OCI-LY3 (cell line): ENCODE measurements at regions not wholly inside any gene's neighbourhood (a gene's known extent, or its start where the extent isn't known, plus 50 kb on each side); places are given as distances from the start of the nearest gene placed in this dataset.

Experiments used
- EZH2phosphoT487 ChIP-seq: fragments of 200-600 bp; shearing (Covaris generic); IDR thresholded peaks from 2 replicates; pipeline ENCODE4 v1.6.1; 2018; ENCODE audit warnings: antibody characterized with exemption, mixed run types, low read depth
- TF ChIP-seq, protein P1 (sequence below): fragments of 200-600, 300-600 bp; sonication (generic); IDR thresholded peaks from 2 replicates; pipeline ENCODE4 v1.5.1; 2014; ENCODE audit warnings: antibody characterized with exemption, low read length, low read depth

DNA sequence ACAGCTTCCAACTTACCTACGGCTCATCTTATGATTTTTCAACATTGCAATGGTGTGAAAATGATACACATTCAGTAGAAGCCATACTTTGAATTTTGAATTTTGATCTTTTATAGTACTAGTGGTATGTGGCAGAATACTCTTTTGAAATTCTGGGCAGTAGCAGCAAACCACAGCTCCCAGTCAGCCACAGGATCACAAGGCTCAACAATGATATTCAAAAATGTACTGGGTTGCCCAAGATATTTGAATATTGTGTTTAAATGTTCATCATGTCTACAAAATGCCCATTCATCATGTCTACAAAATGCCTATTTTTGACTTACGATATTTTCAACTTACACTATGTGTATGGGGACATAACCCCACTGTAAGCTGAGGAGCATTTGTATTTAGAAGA lies 81.3 kb upstream of the PRR16 start:
- TF ChIP-seq EZH2phosphoT487 = no peak
- TF ChIP-seq, protein P1, sequence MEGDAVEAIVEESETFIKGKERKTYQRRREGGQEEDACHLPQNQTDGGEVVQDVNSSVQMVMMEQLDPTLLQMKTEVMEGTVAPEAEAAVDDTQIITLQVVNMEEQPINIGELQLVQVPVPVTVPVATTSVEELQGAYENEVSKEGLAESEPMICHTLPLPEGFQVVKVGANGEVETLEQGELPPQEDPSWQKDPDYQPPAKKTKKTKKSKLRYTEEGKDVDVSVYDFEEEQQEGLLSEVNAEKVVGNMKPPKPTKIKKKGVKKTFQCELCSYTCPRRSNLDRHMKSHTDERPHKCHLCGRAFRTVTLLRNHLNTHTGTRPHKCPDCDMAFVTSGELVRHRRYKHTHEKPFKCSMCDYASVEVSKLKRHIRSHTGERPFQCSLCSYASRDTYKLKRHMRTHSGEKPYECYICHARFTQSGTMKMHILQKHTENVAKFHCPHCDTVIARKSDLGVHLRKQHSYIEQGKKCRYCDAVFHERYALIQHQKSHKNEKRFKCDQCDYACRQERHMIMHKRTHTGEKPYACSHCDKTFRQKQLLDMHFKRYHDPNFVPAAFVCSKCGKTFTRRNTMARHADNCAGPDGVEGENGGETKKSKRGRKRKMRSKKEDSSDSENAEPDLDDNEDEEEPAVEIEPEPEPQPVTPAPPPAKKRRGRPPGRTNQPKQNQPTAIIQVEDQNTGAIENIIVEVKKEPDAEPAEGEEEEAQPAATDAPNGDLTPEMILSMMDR = no peak
